Heart left ventricle (tissue), 16 donors: ENCODE measurements at regions not wholly inside any gene's neighbourhood (a gene's known extent, or its start where the extent isn't known, plus 50 kb on each side); places are given as distances from the start of the nearest gene placed in this dataset.

Experiments used
- ATAC-seq, 4 donors: fragments of 200-7000 bp; cut with Tn5 transposase; one replicate each; pipeline ENCODE4 v1.9.1; 2020 to 2022; ENCODE audit warnings: moderate library complexity in 4 of 4, mild to moderate bottlenecking in 3 of 4, moderate number of reproducible peaks in 1 of 4
- DNase-seq, 5 donors: peaks; one replicate each; pipeline ENCODE4 v3.0.0-alpha.2; 2020
- H3K27ac ChIP-seq, 12 donors: fragments of 200-600 bp; sonication (generic) in 4 of 12; one replicate each; pipeline versions ENCODE4 v1.5.0 to v1.8.0; 2016 to 2022; ENCODE audit warnings: mild to moderate bottlenecking in 2 of 12
- H3K27me3 ChIP-seq, 9 donors: fragments of 200-600 bp; sonication (generic) in 2 of 9; one replicate each; pipeline versions ENCODE4 v1.5.1 to v1.8.0; 2016 to 2022; ENCODE audit warnings: mild to moderate bottlenecking in 3 of 9
- H3K36me3 ChIP-seq, 9 donors: fragments of 200-600 bp; sonication (generic) in 2 of 9; one replicate each; pipeline versions ENCODE4 v1.5.0 to v1.8.0; 2018 to 2022; ENCODE audit warnings: mild to moderate bottlenecking in 2 of 9
- H3K4me1 ChIP-seq, 12 donors: fragments of 200-600 bp; sonication (generic) in 4 of 12; one replicate each; pipeline versions ENCODE4 v1.5.0 to v1.8.0; 2016 to 2022; ENCODE audit warnings: mild to moderate bottlenecking in 3 of 12
- H3K4me3 ChIP-seq, 12 donors: fragments of 200-600 bp; sonication (generic) in 4 of 12; one replicate each; pipeline versions ENCODE4 v1.5.0 to v1.8.0; 2017 to 2022; ENCODE audit warnings: mild to moderate bottlenecking in 9 of 12, moderate library complexity in 4 of 12
- H3K9me3 ChIP-seq, 12 donors: fragments of 200-600 bp; sonication (generic) in 4 of 12; one replicate each; pipeline versions ENCODE4 v1.5.0 to v1.8.0; 2016 to 2022; ENCODE audit warnings: mild to moderate bottlenecking in 1 of 12
- CTCF ChIP-seq, 12 donors: fragments of 200-600 bp; sonication (generic) in 4 of 12; IDR thresholded peaks; one replicate each; pipeline versions ENCODE4 v1.5.0 to v1.8.0; 2018 to 2022; ENCODE audit warnings: antibody characterized with exemption in 12 of 12, mild to moderate bottlenecking in 5 of 12
- POLR2A ChIP-seq, 2 donors: fragments of 450-650 bp; IDR thresholded peaks; one replicate each; pipeline ENCODE4 v1.6.1; 2017; ENCODE audit warnings: antibody characterized with exemption in 2 of 2, mild to moderate bottlenecking in 2 of 2, moderate library complexity in 2 of 2
- WGBS, 4 donors: extraction: QIAGEN DNeasy Blood & Tissue Kit in 2 of 4; methylation state at CpG; one replicate each; pipeline versions ENCODE4 v1.1.5 to v1.1.7; 2013 to 2018; 5-methylcytosine and 5-hydroxymethylcytosine counted together
- intact Hi-C, 10 donors: fragments of 100-400 bp; cut with DNase I; formaldehyde crosslinking; loops; one replicate each; pipeline versions ENCODE4 v1.11.1 to v1.14.2; 2022
- donor health status: ischemic (EF 13 %, LVEDD 7.1; RV severe dilation, severe dysfunction).
- donor health status: healthy with polysubstance abuse.
- donor health status: DM: no; HTN: yes; CAD: no.
- donor health status: DM: no; HTN: no; CAD: no.
- donor health status: ischemic (EF 25% LVEDD 6.9; RV normal size, moderate dysfunction).
- donor health status: ischemic (EF 25% LVEDD 5.7; RV mildly dilated, moderate dysfunction).
- donor health status: healthy.
- donor health status: DM: yes; HTN: yes; CAD: no.
- donor health status: ischemic (EF 35%, LVEDD 5.7; RV mildly dilated, moderate dysfunction).
- donor health status: nonischemic (EF 11% LVEDD 7.7; RV severe dilation, severe dysfunction).
- donor health status: DM: yes; HTN: yes; CAD: no.
- donor health status: PGD.
- donor health status: ischemic (EF 29% LVEDD 5.4; RV normal size, mild dysfunction).
- donor health status: nonischemic (EF 23%, LVEDD 6.1; RV moderate dilation, normal function).

- intact Hi-C loops, result no loop called here
- DNase-seq, result no peak
- ATAC-seq, result no peak
- no peak overlapping the region for H3K27ac ChIP-seq
- no peaks in the 10 kb centered on the region for H3K27me3 ChIP-seq
- H3K4me3 ChIP-seq, result no peak overlapping the region
- no peaks in the 10 kb centered on the region for H3K9me3 ChIP-seq
- no peaks in the 10 kb centered on the region for H3K36me3 ChIP-seq
- TF ChIP-seq CTCF (IDR thresholded peaks at IDR 0.05) (no peak), POLR2A (IDR thresholded peaks at IDR 0.05) (no peak)
- no peaks in the 10 kb centered on the region for H3K4me1 ChIP-seq
- 45 to 69% (median 51%) methylated on average over 1 of the region's 1 CpG for WGBS, 4 donors
Measured at GRCh38 chr4:10962246-10962645, 277.7 kb upstream of the CLNK start.

- H3K27ac ChIP-seq, result no peak overlapping the region
- no peak overlapping the region for H3K4me3 ChIP-seq
- intact Hi-C loops, result no loop called here
- WGBS, 4 donors, result 43 to 70% (median 59%) methylated on average over 5 of the region's 5 CpGs
- no peak for DNase-seq
- H3K4me1 ChIP-seq, result no peaks in the 10 kb centered on the region
- TF ChIP-seq POLR2A (IDR thresholded peaks at IDR 0.05) (no peak), CTCF (IDR thresholded peaks at IDR 0.05) (no peak)
- no peaks in the 10 kb centered on the region for H3K36me3 ChIP-seq
- ATAC-seq, result no peak
- no peaks in the 10 kb centered on the region for H3K9me3 ChIP-seq
- H3K27me3 ChIP-seq, result no peaks in the 10 kb centered on the region
Measured at GRCh38 chr4:10960389-10960788, 275.8 kb upstream of the CLNK start.

GRCh38 chr4:10959586-10959985 is 275.0 kb upstream of the CLNK start:
- DNase-seq, result no peak
- intact Hi-C loops, result no loop called here
- H3K27me3 ChIP-seq, result no peaks in the 10 kb centered on the region
- H3K4me1 ChIP-seq, result peaks cover 0 to under 1% (median 0%) of the 10 kb centered on the region in 12 donors
- no peak overlapping the region for H3K27ac ChIP-seq
- TF ChIP-seq POLR2A (IDR thresholded peaks at IDR 0.05), result no peak
- no peak for TF ChIP-seq CTCF (IDR thresholded peaks at IDR 0.05)
- H3K4me3 ChIP-seq, result no peak overlapping the region
- ATAC-seq, result no peak
- 51 to 63% (median 57%) methylated on average over 1 of the region's 1 CpG for WGBS, 4 donors
- H3K9me3 ChIP-seq, result no peaks in the 10 kb centered on the region
- no peaks in the 10 kb centered on the region for H3K36me3 ChIP-seq

- Histone ChIP-seq H3K4me1 (peaks cover 0 to 5% (median 0%) of the 10 kb centered on the region in 12 donors), H3K36me3 (no peaks in the 10 kb centered on the region), H3K27me3 (no peaks in the 10 kb centered on the region), H3K9me3 (no peaks in the 10 kb centered on the region), H3K27ac (no peak overlapping the region), H3K4me3 (no peak overlapping the region)
- TF ChIP-seq POLR2A (IDR thresholded peaks at IDR 0.05) (no peak), CTCF (IDR thresholded peaks at IDR 0.05) (no peak)
- DNase-seq (no peak), ATAC-seq (no peak)
- WGBS, 4 donors, result 51 to 66% (median 56%) methylated on average over 5 of the region's 5 CpGs
- intact Hi-C loops, result no loop called here
Measured at GRCh38 chr4:10958226-10958856, 273.8 kb upstream of the CLNK start.
